B cell (primary cell): ENCODE measurements at regions not wholly inside any gene's neighbourhood (a gene's known extent, or its start where the extent isn't known, plus 50 kb on each side); places are given as distances from the start of the nearest gene placed in this dataset.

Source experiments
- ATAC-seq: fragments of 200-7000 bp; cut with Tn5 transposase; one replicate; pipeline ENCODE4 v1.10.0; 2021; ENCODE audit warnings: low read depth, mild to moderate bottlenecking, moderate number of reproducible peaks, moderate library complexity
- CTCF ChIA-PET: fragments of 350-600 bp; sonication (Branson Sonifier 250); formaldehyde crosslinking; loops from one replicate; lab custom pipeline; 2021; ENCODE audit warnings: antibody characterized with exemption, inconsistent platforms; lab: Charles Lee
- POLR2A ChIA-PET: fragments of 350-600 bp; sonication (Branson Sonifier 250); formaldehyde crosslinking; loops from one replicate; lab custom pipeline; 2021; ENCODE audit warnings: antibody characterized with exemption; lab: Charles Lee
- DNase-seq: peaks from one replicate; pipeline ENCODE4 v3.0.0; 2013
- H2AFZ ChIP-seq: 2 replicates; pipeline ENCODE4 v1.6.1; 2012; ENCODE audit warnings: mild to moderate bottlenecking, low read depth, low read length; ENCODE audit not compliant: insufficient read depth, poor library complexity, severe bottlenecking
- H3K27ac ChIP-seq, 2 donors: 1 replicate in 1 of 2; 2 replicates in 1 of 2; pipeline ENCODE4 v1.5.1; 2012 to 2013; ENCODE audit warnings: low read length in 2 of 2, mild to moderate bottlenecking in 2 of 2, moderate library complexity in 1 of 2
- H3K27me3 ChIP-seq, 4 experiments: fragments of 200-600 bp in 1 of 4; sonication (generic) in 1 of 4; replicated peaks in 1 of 4; 1 replicate in 2 of 4; 2 replicates in 2 of 4; pipeline versions ENCODE4 v1.6.1 to v1.7.0; 2013 to 2016; ENCODE audit warnings: low read length in 3 of 4, mild to moderate bottlenecking in 2 of 4, mixed read lengths in 1 of 4, moderate library complexity in 1 of 4; ENCODE audit not compliant: insufficient read depth in 4 of 4, control insufficient read depth in 3 of 4; ENCODE audit errors: control extremely low read depth in 1 of 4
- H3K36me3 ChIP-seq, 2 experiments: replicated peaks in 1 of 2; 1 replicate in 1 of 2; 2 replicates in 1 of 2; pipeline versions ENCODE4 v1.6.1 to v1.7.1; 2013; ENCODE audit warnings: low read length in 1 of 2; ENCODE audit not compliant: insufficient read depth in 2 of 2, control insufficient read depth in 1 of 2; ENCODE audit errors: control extremely low read depth in 1 of 2, extremely low read depth in 1 of 2
- H3K4me1 ChIP-seq, 2 donors: fragments of 200-600 bp in 1 of 2; sonication (generic) in 1 of 2; 1 replicate in 1 of 2; 2 replicates in 1 of 2; pipeline versions ENCODE4 v1.5.1 to v1.6.1; 2013 to 2017; ENCODE audit warnings: low read length in 2 of 2; ENCODE audit not compliant: control insufficient read depth in 2 of 2, insufficient read depth in 2 of 2
- H3K4me2 ChIP-seq: replicated peaks from 2 replicates; pipeline ENCODE3; 2012; ENCODE audit warnings: mild to moderate bottlenecking, low read depth, low read length; ENCODE audit not compliant: poor library complexity, severe bottlenecking
- H3K4me3 ChIP-seq, 5 experiments: fragments of 200-600 bp in 1 of 5; sonication (generic) in 1 of 5; 1 replicate in 3 of 5; 2 replicates in 2 of 5; pipeline versions ENCODE4 v1.5.1 to v1.7.0; 2011 to 2016; ENCODE audit warnings: low read length in 4 of 5, mild to moderate bottlenecking in 4 of 5, low read depth in 2 of 5, control low read depth in 1 of 5, moderate library complexity in 1 of 5; ENCODE audit not compliant: insufficient read depth in 1 of 5; ENCODE audit errors: control extremely low read depth in 1 of 5, extremely low read depth in 1 of 5
- H3K79me2 ChIP-seq: fragments of 200-600 bp; sonication (generic); one replicate; pipeline ENCODE4 v1.6.0; 2016; ENCODE audit warnings: low read length; ENCODE audit not compliant: control insufficient read depth, insufficient read depth
- H3K9ac ChIP-seq: fragments of 200-600 bp; sonication (generic); 2 replicates; pipeline ENCODE4 v1.6.1; 2017; ENCODE audit warnings: mild to moderate bottlenecking, low read length, moderate library complexity
- H3K9me3 ChIP-seq, 3 donors: one replicate each; pipeline versions ENCODE4 v1.6.1 to v1.7.1; 2013; ENCODE audit warnings: low read length in 2 of 3; ENCODE audit not compliant: control insufficient read depth in 2 of 3, insufficient read depth in 1 of 3; ENCODE audit errors: control extremely low read depth in 1 of 3
- H4K20me1 ChIP-seq: 2 replicates; pipeline ENCODE4 v1.6.0; 2012; ENCODE audit warnings: mild to moderate bottlenecking, low read length; ENCODE audit not compliant: insufficient read depth, control insufficient read depth, poor library complexity, severe bottlenecking
- H3K27ac Mint-ChIP-seq: one replicate; pipeline ENCODE4 v1.8.0; 2021; ENCODE audit warnings: mixed read lengths
- H3K27me3 Mint-ChIP-seq: one replicate; pipeline ENCODE4 v1.8.0; 2021; ENCODE audit warnings: mixed read lengths
- H3K4me1 Mint-ChIP-seq: one replicate; pipeline ENCODE4 v1.8.0; 2021; ENCODE audit warnings: mixed read lengths
- H3K4me3 Mint-ChIP-seq: one replicate; pipeline ENCODE4 v1.8.0; 2021; ENCODE audit warnings: mixed read lengths
- H3K9me3 Mint-ChIP-seq: one replicate; pipeline ENCODE4 v1.8.0; 2022; ENCODE audit warnings: mixed read lengths; ENCODE audit not compliant: insufficient read depth
- CTCF ChIP-seq: fragments of 200-600 bp; IDR thresholded peaks from one replicate; pipeline ENCODE4 v1.8.0; 2022; ENCODE audit warnings: antibody characterized with exemption, mild to moderate bottlenecking
- EZH2 ChIP-seq: IDR thresholded peaks from 2 replicates; pipeline ENCODE4 v1.6.1; 2012; ENCODE audit warnings: borderline replicate concordance, low read depth, mild to moderate bottlenecking, moderate library complexity, low read length; ENCODE audit not compliant: insufficient read depth, poor library complexity, severe bottlenecking
- WGBS: methylation state at CpG from one replicate; pipeline ENCODE4 v1.1.5; 2013; ENCODE audit warnings: missing lambda C conversion rate; ENCODE audit not compliant: insufficient coverage; 5-methylcytosine and 5-hydroxymethylcytosine counted together
- intact Hi-C: fragments of 100-400 bp; cut with micrococcal nuclease; formaldehyde crosslinking; loops from one replicate; pipeline ENCODE4 v1.10.0; 2022

GRCh38 chr12:131422744-131423143 is 288.1 kb upstream of the SFSWAP start:
- no peak overlapping the region for H3K9ac ChIP-seq
- no peak overlapping the region for H3K27ac Mint-ChIP-seq
- POLR2A ChIA-PET = no interaction called here
- H3K27ac ChIP-seq = no peak overlapping the region
- intact Hi-C loops = no loop called here
- H4K20me1 ChIP-seq = no peaks in the 10 kb centered on the region
- no peak for TF ChIP-seq EZH2
- no peak for TF ChIP-seq CTCF
- no peaks in the 10 kb centered on the region for H3K36me3 ChIP-seq
- no peaks in the 10 kb centered on the region for H3K4me1 ChIP-seq
- H3K9me3 Mint-ChIP-seq = peaks cover 12% of the 10 kb centered on the region
- H3K27me3 ChIP-seq = peaks cover 0 to 8% (median 0%) of the 10 kb centered on the region in 4 experiments
- no peaks in the 10 kb centered on the region for H3K4me1 Mint-ChIP-seq
- no peak overlapping the region for H3K4me3 Mint-ChIP-seq
- H3K79me2 ChIP-seq = no peaks in the 10 kb centered on the region
- H2AFZ ChIP-seq = no peak overlapping the region
- peaks cover 0 to 4% (median 2%) of the 10 kb centered on the region in 3 donors for H3K9me3 ChIP-seq
- peaks cover 13% of the 10 kb centered on the region for H3K27me3 Mint-ChIP-seq
- CTCF ChIA-PET = no interaction called here
- 93% methylated on average over 9 of the region's 9 CpGs for WGBS
- no peak for DNase-seq
- H3K4me3 ChIP-seq = no peak overlapping the region
- no peak overlapping the region for H3K4me2 ChIP-seq
- no peak for ATAC-seq

GRCh38 chr12:131424270-131424669 is 286.6 kb upstream of the SFSWAP start:
- H3K27me3 Mint-ChIP-seq = peaks cover 9% of the 10 kb centered on the region
- Histone ChIP-seq H3K27ac (no peak overlapping the region), H3K9me3 (peaks cover 0 to 4% (median 2%) of the 10 kb centered on the region in 3 donors), H3K4me2 (no peak overlapping the region), H3K79me2 (no peaks in the 10 kb centered on the region), H3K9ac (no peak overlapping the region), H3K4me3 (no peak overlapping the region), H3K36me3 (no peaks in the 10 kb centered on the region), H3K4me1 (no peaks in the 10 kb centered on the region), H4K20me1 (no peaks in the 10 kb centered on the region), H3K27me3 (peaks cover 0 to 8% (median 0%) of the 10 kb centered on the region in 4 experiments), H2AFZ (no peak overlapping the region)
- DNase-seq = no peak
- intact Hi-C loops = no loop called here
- H3K4me1 Mint-ChIP-seq = no peaks in the 10 kb centered on the region
- POLR2A ChIA-PET = no interaction called here
- H3K4me3 Mint-ChIP-seq = no peak overlapping the region
- TF ChIP-seq EZH2 (no peak), CTCF (no peak)
- CTCF ChIA-PET = interaction anchor here (1.5 kb wide), 1 partner anchor 9 kb away, joined by 3 read pairs; no protein-coding TSS in a partner anchor
- ATAC-seq = no peak
- peaks cover 12% of the 10 kb centered on the region for H3K9me3 Mint-ChIP-seq
- no peak overlapping the region for H3K27ac Mint-ChIP-seq
